ENCODE measurements at regions not wholly inside any gene's neighbourhood (a gene's known extent, or its start where the extent isn't known, plus 50 kb on each side); places are given as distances from the start of the nearest gene placed in this dataset.
A peak's percentile ranks its signal among the peaks of the same experiment; 100 is the strongest.
"Not testable (repeated sequence)": the region's sequence is repeated elsewhere in the genome, so short reads cannot be mapped to it uniquely, and the experiment has no call there.

GRCh38 chr6:34646714-34647113, 49.9 kb downstream of the ILRUN start:
- ATAC-seq (no peak), DNase-seq (no peak)
- intact Hi-C loops (cut with DNase I), result no loop called here
- no peaks in the 10 kb centered on the region for H3K27me3 ChIP-seq (ENCODE audit: control insufficient read depth, insufficient read depth)
- H3K4me3 ChIP-seq (ENCODE audit: low read length), result no peak overlapping the region
- no peaks in the 10 kb centered on the region for H3K9me3 ChIP-seq (ENCODE audit: control insufficient read depth, low read length)
- WGBS, result 92% methylated on average over 2 of the region's 2 CpGs
- H3K4me1 ChIP-seq (ENCODE audit: control insufficient read depth, insufficient read depth, low read length), result peaks cover 2% of the 10 kb centered on the region
- no peak overlapping the region for H3K27ac ChIP-seq (ENCODE audit: low read length)

- Histone ChIP-seq H3K4me3 (ENCODE audit: low read length) (no peak overlapping the region), H3K4me1 (ENCODE audit: control insufficient read depth, insufficient read depth, low read length) (peaks cover 1% of the 10 kb centered on the region), H3K27me3 (ENCODE audit: control insufficient read depth, insufficient read depth) (no peaks in the 10 kb centered on the region), H3K27ac (ENCODE audit: low read length) (no peak overlapping the region), H3K9me3 (ENCODE audit: control insufficient read depth, low read length) (no peaks in the 10 kb centered on the region)
- intact Hi-C loops (cut with DNase I), result no loop called here
- WGBS, result 94% methylated on average over 5 of the region's 5 CpGs
- DNase-seq, result no peak
- ATAC-seq, result no peak
Measured at GRCh38 chr6:34645627-34646026, 50.9 kb downstream of the ILRUN start.

GRCh38 chr6:34644716-34645115, 51.9 kb downstream of the ILRUN start:
- Histone ChIP-seq H3K4me3 (ENCODE audit: low read length) (no peak overlapping the region), H3K9me3 (ENCODE audit: control insufficient read depth, low read length) (no peaks in the 10 kb centered on the region), H3K4me1 (ENCODE audit: control insufficient read depth, insufficient read depth, low read length) (no peaks in the 10 kb centered on the region), H3K27me3 (ENCODE audit: control insufficient read depth, insufficient read depth) (no peaks in the 10 kb centered on the region), H3K27ac (ENCODE audit: low read length) (no peak overlapping the region)
- no peak for DNase-seq
- no peak for ATAC-seq
- 57% methylated on average over 1 of the region's 1 CpG for WGBS
- intact Hi-C loops (cut with DNase I), result no loop called here

GRCh38 chr6:34642427-34642826, 54.1 kb downstream of the ILRUN start:
- WGBS, result 96% methylated on average over 3 of the region's 3 CpGs
- intact Hi-C loops (cut with DNase I), result no loop called here
- Histone ChIP-seq H3K4me1 (ENCODE audit: control insufficient read depth, insufficient read depth, low read length) (no peaks in the 10 kb centered on the region), H3K27ac (ENCODE audit: low read length) (no peak overlapping the region), H3K4me3 (ENCODE audit: low read length) (no peak overlapping the region), H3K9me3 (ENCODE audit: control insufficient read depth, low read length) (no peaks in the 10 kb centered on the region), H3K27me3 (ENCODE audit: control insufficient read depth, insufficient read depth) (no peaks in the 10 kb centered on the region)
- DNase-seq (no peak), ATAC-seq (no peak)

GRCh38 chr6:34640074-34640849, 56.3 kb downstream of the ILRUN start:
- H3K9me3 ChIP-seq (ENCODE audit: control insufficient read depth, low read length); H3K27me3 ChIP-seq (ENCODE audit: control insufficient read depth, insufficient read depth); H3K4me3 ChIP-seq (ENCODE audit: low read length); H3K4me1 ChIP-seq (ENCODE audit: control insufficient read depth, insufficient read depth, low read length); H3K27ac ChIP-seq (ENCODE audit: low read length); intact Hi-C loops (cut with DNase I); DNase-seq; ATAC-seq: not testable (repeated sequence)
- WGBS, result 96% methylated on average over 16 of the region's 16 CpGs

GRCh38 chr6:34638834-34639736, 57.5 kb downstream of the ILRUN start:
- ATAC-seq (peak; percentile 60 to 66), DNase-seq (no peak)
- no peaks in the 10 kb centered on the region for H3K4me1 ChIP-seq (ENCODE audit: control insufficient read depth, insufficient read depth, low read length)
- intact Hi-C loops (cut with DNase I), result no loop called here
- no peak overlapping the region for H3K27ac ChIP-seq (ENCODE audit: low read length)
- H3K27me3 ChIP-seq (ENCODE audit: control insufficient read depth, insufficient read depth), result no peaks in the 10 kb centered on the region
- no peak overlapping the region for H3K4me3 ChIP-seq (ENCODE audit: low read length)
- WGBS, result 75% methylated on average over 6 of the region's 6 CpGs
- H3K9me3 ChIP-seq (ENCODE audit: control insufficient read depth, low read length), result no peaks in the 10 kb centered on the region

GRCh38 chr6:34633785-34634184, 62.8 kb downstream of the ILRUN start:
- intact Hi-C loops (cut with DNase I), result no loop called here
- Histone ChIP-seq H3K9me3 (ENCODE audit: control insufficient read depth, low read length) (no peaks in the 10 kb centered on the region), H3K4me1 (ENCODE audit: control insufficient read depth, insufficient read depth, low read length) (no peaks in the 10 kb centered on the region), H3K4me3 (ENCODE audit: low read length) (no peak overlapping the region), H3K27me3 (ENCODE audit: control insufficient read depth, insufficient read depth) (no peaks in the 10 kb centered on the region), H3K27ac (ENCODE audit: low read length) (no peak overlapping the region)
- 64% methylated on average over 2 of the region's 2 CpGs for WGBS
- DNase-seq (no peak), ATAC-seq (no peak)

GRCh38 chr6:34633256-34633655, 63.3 kb downstream of the ILRUN start:
- no peaks in the 10 kb centered on the region for H3K4me1 ChIP-seq (ENCODE audit: control insufficient read depth, insufficient read depth, low read length)
- no peak for ATAC-seq
- intact Hi-C loops (cut with DNase I), result no loop called here
- H3K27ac ChIP-seq (ENCODE audit: low read length), result no peak overlapping the region
- H3K27me3 ChIP-seq (ENCODE audit: control insufficient read depth, insufficient read depth), result no peaks in the 10 kb centered on the region
- DNase-seq, result no peak
- H3K4me3 ChIP-seq (ENCODE audit: low read length), result no peak overlapping the region
- no peaks in the 10 kb centered on the region for H3K9me3 ChIP-seq (ENCODE audit: control insufficient read depth, low read length)
- WGBS, result 95% methylated on average over 2 of the region's 2 CpGs

- Histone ChIP-seq H3K4me1 (ENCODE audit: control insufficient read depth, insufficient read depth, low read length) (no peaks in the 10 kb centered on the region), H3K9me3 (ENCODE audit: control insufficient read depth, low read length) (no peaks in the 10 kb centered on the region), H3K27ac (ENCODE audit: low read length) (no peak overlapping the region), H3K27me3 (ENCODE audit: control insufficient read depth, insufficient read depth) (no peaks in the 10 kb centered on the region), H3K4me3 (ENCODE audit: low read length) (no peak overlapping the region)
- DNase-seq (no peak), ATAC-seq (peak in 1 of 2 donors; percentile 81)
- 80% methylated on average over 6 of the region's 6 CpGs for WGBS
- intact Hi-C loops (cut with DNase I), result no loop called here
Measured at GRCh38 chr6:34630040-34630439, 66.5 kb downstream of the ILRUN start.

GRCh38 chr6:34627296-34627695, 69.3 kb downstream of the ILRUN start:
- Histone ChIP-seq H3K4me1 (ENCODE audit: control insufficient read depth, insufficient read depth, low read length) (no peaks in the 10 kb centered on the region), H3K9me3 (ENCODE audit: control insufficient read depth, low read length) (no peaks in the 10 kb centered on the region), H3K27ac (ENCODE audit: low read length) (no peak overlapping the region), H3K4me3 (ENCODE audit: low read length) (no peak overlapping the region), H3K27me3 (ENCODE audit: control insufficient read depth, insufficient read depth) (no peaks in the 10 kb centered on the region)
- 95% methylated on average over 3 of the region's 3 CpGs for WGBS
- DNase-seq (no peak), ATAC-seq (no peak)
- intact Hi-C loops (cut with DNase I), result no loop called here

- H3K9me3 ChIP-seq (ENCODE audit: control insufficient read depth, low read length), result no peaks in the 10 kb centered on the region
- WGBS, result 84% methylated on average over 5 of the region's 5 CpGs
- no peak overlapping the region for H3K27ac ChIP-seq (ENCODE audit: low read length)
- H3K27me3 ChIP-seq (ENCODE audit: control insufficient read depth, insufficient read depth), result no peaks in the 10 kb centered on the region
- no peak for DNase-seq
- intact Hi-C loops (cut with DNase I), result no loop called here
- no peak overlapping the region for H3K4me3 ChIP-seq (ENCODE audit: low read length)
- ATAC-seq, result no peak
- H3K4me1 ChIP-seq (ENCODE audit: control insufficient read depth, insufficient read depth, low read length), result peaks cover 9% of the 10 kb centered on the region
Measured at GRCh38 chr6:34618430-34619182, 62.5 kb upstream of the SPDEF start.
